ENCODE measurements at regions not wholly inside any gene's neighbourhood (a gene's known extent, or its start where the extent isn't known, plus 50 kb on each side); places are given as distances from the start of the nearest gene placed in this dataset.

DNA sequence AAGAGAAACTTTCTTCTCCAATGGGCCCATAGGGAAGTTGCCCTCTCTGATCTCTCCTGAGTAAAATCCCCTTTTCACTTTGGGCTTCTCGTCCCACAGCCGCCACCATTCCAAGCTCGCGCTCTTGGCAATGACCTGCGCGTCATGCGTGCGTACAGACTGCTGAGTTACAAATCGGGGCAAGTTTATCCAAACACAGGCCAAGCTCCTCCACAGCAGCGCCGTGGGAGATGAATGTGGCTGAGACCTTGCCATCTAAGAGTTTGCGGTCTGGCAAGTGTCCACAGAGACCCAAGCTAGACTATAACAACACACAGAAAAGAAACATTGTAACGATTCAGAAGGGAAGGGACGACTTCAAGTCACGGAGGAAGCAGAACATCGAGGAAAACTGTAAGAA, 116.3 kb upstream of the SOD1 start:
- ATAC-seq: no peak

DNA sequence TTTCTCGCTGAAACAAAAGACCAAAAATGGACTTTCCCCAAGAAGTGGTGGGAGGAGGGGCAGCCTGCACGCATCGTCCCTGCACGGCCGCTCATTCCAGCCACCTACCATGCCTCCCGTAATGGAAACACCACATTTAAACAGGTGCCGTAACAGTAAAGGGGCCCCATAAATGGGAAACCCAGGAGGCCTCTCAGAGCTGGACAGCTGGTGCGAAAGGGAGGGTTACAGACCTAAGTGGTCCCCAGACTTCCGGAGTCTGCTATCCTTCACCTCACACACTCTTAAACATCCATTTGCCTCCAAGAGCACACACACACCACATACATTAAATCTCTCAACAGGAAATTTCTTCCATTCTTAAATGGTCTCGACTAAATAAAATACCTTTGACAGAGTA, 120.7 kb upstream of the SOD1 start:
- no peak for ATAC-seq
- no peak for TF ChIP-seq ZNF565 (CRISPR knock-in tag; conservative IDR thresholded peaks at IDR 0.05; ENCODE audit: low read depth)

More for the DNA sequence above, 116.3 kb upstream of the SOD1 start:
- TF ChIP-seq, protein P1, sequence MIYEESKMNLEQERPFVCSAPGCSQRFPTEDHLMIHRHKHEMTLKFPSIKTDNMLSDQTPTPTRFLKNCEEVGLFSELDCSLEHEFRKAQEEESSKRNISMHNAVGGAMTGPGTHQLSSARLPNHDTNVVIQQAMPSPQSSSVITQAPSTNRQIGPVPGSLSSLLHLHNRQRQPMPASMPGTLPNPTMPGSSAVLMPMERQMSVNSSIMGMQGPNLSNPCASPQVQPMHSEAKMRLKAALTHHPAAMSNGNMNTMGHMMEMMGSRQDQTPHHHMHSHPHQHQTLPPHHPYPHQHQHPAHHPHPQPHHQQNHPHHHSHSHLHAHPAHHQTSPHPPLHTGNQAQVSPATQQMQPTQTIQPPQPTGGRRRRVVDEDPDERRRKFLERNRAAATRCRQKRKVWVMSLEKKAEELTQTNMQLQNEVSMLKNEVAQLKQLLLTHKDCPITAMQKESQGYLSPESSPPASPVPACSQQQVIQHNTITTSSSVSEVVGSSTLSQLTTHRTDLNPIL (CRISPR knock-in tag; IDR thresholded peaks at IDR 0.05; ENCODE audit: low read depth): no peak
- TF ChIP-seq, protein P2, sequence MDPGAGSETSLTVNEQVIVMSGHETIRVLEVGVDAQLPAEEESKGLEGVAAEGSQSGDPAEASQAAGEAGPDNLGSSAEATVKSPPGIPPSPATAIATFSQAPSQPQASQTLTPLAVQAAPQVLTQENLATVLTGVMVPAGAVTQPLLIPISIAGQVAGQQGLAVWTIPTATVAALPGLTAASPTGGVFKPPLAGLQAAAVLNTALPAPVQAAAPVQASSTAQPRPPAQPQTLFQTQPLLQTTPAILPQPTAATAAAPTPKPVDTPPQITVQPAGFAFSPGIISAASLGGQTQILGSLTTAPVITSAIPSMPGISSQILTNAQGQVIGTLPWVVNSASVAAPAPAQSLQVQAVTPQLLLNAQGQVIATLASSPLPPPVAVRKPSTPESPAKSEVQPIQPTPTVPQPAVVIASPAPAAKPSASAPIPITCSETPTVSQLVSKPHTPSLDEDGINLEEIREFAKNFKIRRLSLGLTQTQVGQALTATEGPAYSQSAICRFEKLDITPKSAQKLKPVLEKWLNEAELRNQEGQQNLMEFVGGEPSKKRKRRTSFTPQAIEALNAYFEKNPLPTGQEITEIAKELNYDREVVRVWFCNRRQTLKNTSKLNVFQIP (CRISPR knock-in tag; IDR thresholded peaks at IDR 0.05; ENCODE audit: borderline replicate concordance, low read depth): no peak
- TF ChIP-seq, protein P3, sequence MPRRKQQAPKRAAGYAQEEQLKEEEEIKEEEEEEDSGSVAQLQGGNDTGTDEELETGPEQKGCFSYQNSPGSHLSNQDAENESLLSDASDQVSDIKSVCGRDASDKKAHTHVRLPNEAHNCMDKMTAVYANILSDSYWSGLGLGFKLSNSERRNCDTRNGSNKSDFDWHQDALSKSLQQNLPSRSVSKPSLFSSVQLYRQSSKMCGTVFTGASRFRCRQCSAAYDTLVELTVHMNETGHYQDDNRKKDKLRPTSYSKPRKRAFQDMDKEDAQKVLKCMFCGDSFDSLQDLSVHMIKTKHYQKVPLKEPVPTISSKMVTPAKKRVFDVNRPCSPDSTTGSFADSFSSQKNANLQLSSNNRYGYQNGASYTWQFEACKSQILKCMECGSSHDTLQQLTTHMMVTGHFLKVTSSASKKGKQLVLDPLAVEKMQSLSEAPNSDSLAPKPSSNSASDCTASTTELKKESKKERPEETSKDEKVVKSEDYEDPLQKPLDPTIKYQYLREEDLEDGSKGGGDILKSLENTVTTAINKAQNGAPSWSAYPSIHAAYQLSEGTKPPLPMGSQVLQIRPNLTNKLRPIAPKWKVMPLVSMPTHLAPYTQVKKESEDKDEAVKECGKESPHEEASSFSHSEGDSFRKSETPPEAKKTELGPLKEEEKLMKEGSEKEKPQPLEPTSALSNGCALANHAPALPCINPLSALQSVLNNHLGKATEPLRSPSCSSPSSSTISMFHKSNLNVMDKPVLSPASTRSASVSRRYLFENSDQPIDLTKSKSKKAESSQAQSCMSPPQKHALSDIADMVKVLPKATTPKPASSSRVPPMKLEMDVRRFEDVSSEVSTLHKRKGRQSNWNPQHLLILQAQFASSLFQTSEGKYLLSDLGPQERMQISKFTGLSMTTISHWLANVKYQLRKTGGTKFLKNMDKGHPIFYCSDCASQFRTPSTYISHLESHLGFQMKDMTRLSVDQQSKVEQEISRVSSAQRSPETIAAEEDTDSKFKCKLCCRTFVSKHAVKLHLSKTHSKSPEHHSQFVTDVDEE (CRISPR knock-in tag; IDR thresholded peaks at IDR 0.05): no peak
- TF ChIP-seq ZFP30 (CRISPR knock-in tag; IDR thresholded peaks at IDR 0.05): no peak
- TF ChIP-seq, protein P4, sequence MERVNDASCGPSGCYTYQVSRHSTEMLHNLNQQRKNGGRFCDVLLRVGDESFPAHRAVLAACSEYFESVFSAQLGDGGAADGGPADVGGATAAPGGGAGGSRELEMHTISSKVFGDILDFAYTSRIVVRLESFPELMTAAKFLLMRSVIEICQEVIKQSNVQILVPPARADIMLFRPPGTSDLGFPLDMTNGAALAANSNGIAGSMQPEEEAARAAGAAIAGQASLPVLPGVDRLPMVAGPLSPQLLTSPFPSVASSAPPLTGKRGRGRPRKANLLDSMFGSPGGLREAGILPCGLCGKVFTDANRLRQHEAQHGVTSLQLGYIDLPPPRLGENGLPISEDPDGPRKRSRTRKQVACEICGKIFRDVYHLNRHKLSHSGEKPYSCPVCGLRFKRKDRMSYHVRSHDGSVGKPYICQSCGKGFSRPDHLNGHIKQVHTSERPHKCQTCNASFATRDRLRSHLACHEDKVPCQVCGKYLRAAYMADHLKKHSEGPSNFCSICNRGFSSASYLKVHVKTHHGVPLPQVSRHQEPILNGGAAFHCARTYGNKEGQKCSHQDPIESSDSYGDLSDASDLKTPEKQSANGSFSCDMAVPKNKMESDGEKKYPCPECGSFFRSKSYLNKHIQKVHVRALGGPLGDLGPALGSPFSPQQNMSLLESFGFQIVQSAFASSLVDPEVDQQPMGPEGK (CRISPR knock-in tag; IDR thresholded peaks at IDR 0.05; ENCODE audit: borderline replicate concordance): no peak
- no peak for TF ChIP-seq TCF4 (CRISPR knock-in tag; IDR thresholded peaks at IDR 0.05; ENCODE audit: borderline replicate concordance)
- TF ChIP-seq ARNTL (CRISPR knock-in tag; IDR thresholded peaks at IDR 0.05; ENCODE audit: borderline replicate concordance, low read depth): no peak
- TF ChIP-seq BACH2 (CRISPR knock-in tag; IDR thresholded peaks at IDR 0.05; ENCODE audit: borderline replicate concordance): no peak
- no peak for TF ChIP-seq PPARA (CRISPR knock-in tag; IDR thresholded peaks at IDR 0.05; ENCODE audit: borderline replicate concordance)
- TF ChIP-seq CSDC2 (CRISPR knock-in tag; IDR thresholded peaks at IDR 0.05): no peak
- TF ChIP-seq, protein P5, sequence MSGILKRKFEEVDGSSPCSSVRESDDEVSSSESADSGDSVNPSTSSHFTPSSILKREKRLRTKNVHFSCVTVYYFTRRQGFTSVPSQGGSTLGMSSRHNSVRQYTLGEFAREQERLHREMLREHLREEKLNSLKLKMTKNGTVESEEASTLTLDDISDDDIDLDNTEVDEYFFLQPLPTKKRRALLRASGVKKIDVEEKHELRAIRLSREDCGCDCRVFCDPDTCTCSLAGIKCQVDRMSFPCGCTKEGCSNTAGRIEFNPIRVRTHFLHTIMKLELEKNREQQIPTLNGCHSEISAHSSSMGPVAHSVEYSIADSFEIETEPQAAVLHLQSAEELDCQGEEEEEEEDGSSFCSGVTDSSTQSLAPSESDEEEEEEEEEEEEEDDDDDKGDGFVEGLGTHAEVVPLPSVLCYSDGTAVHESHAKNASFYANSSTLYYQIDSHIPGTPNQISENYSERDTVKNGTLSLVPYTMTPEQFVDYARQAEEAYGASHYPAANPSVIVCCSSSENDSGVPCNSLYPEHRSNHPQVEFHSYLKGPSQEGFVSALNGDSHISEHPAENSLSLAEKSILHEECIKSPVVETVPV (CRISPR knock-in tag; IDR thresholded peaks at IDR 0.05): no peak
- no peak for TF ChIP-seq GLIS3 (CRISPR knock-in tag; IDR thresholded peaks at IDR 0.05)

DNA sequence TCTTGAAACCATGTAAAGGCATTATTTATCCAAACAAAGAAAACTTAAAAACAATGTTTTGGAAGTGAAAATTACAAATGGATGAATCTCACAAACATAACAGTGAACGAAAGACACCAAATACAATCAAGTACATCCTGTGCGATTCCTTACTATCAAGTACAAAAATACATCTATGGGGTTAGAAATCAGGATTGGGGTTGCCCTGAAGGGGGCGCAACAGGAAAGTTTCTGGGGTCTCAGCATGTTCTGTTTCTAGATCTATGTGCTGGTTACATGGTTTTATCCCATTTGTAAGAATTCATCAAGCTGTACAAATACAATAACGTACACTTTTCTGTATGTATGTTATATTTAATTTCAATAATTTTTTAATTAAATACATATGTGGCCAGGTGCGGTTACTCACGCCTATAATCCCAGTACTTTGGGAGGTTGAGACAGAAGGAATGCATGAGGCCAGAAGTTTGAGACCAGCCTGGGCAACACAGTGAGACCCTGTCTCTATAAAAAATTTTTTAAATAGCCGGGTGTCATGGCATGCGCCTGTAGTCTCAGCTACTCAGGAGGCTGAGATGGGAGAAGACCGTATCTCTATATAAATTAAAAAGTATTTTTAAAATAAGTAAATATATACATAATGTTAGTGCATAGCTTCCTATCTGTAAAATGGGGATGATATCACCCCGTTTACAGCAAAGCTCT, 121.5 kb upstream of the SOD1 start:
- TF ChIP-seq ZNF70 (CRISPR knock-in tag; IDR thresholded peaks at IDR 0.05): no peak
- no peak for TF ChIP-seq CSDC2 (CRISPR knock-in tag; IDR thresholded peaks at IDR 0.05)
- no peak for TF ChIP-seq ZFP3 (CRISPR knock-in tag; IDR thresholded peaks at IDR 0.05)
- TF ChIP-seq ZNF565 (CRISPR knock-in tag; conservative IDR thresholded peaks at IDR 0.05; ENCODE audit: low read depth): no peak
- TF ChIP-seq TCF4 (CRISPR knock-in tag; IDR thresholded peaks at IDR 0.05; ENCODE audit: borderline replicate concordance): no peak
- TF ChIP-seq SNAI2 (CRISPR knock-in tag; IDR thresholded peaks at IDR 0.05): no peak
- no peak for TF ChIP-seq TOX (CRISPR knock-in tag; IDR thresholded peaks at IDR 0.05; ENCODE audit: borderline replicate concordance)
- TF ChIP-seq, protein P3 (CRISPR knock-in tag; IDR thresholded peaks at IDR 0.05): no peak
- ATAC-seq: no peak

Measured in SK-N-SH treated with all-trans-retinoic acid at 6 μM for 48 hours (cell line).